ENCODE measurements at regions not wholly inside any gene's neighbourhood (a gene's known extent, or its start where the extent isn't known, plus 50 kb on each side); places are given as distances from the start of the nearest gene placed in this dataset.
"Not testable (repeated sequence)": the region's sequence is repeated elsewhere in the genome, so short reads cannot be mapped to it uniquely, and the experiment has no call there.

GRCh38 chr12:111150360-111150759 is 218.5 kb downstream of the PHETA1 start:
- DNase-seq, result no peak

- no peak for DNase-seq
These were observed 219.6 kb downstream of the PHETA1 start for GRCh38 chr12:111149299-111149698.

GRCh38 chr12:111148005-111148404 is 220.9 kb downstream of the PHETA1 start:
- DNase-seq, result no peak

- no peak for DNase-seq
These were observed 222.9 kb upstream of the MYL2 start for GRCh38 chr12:111143271-111143670.

GRCh38 chr12:111141205-111141604 is 220.8 kb upstream of the MYL2 start:
- no peak for DNase-seq

- DNase-seq, result no peak
These were observed 217.6 kb upstream of the MYL2 start for GRCh38 chr12:111138016-111138415.

- DNase-seq, result no peak
These were observed 215.0 kb upstream of the MYL2 start for GRCh38 chr12:111135293-111135832.

GRCh38 chr12:111130336-111130735 is 210.0 kb upstream of the MYL2 start:
- no peak for DNase-seq

GRCh38 chr12:111129149-111129767 is 208.9 kb upstream of the MYL2 start:
- no peak for DNase-seq

- DNase-seq, result no peak
These were observed 206.0 kb upstream of the MYL2 start for GRCh38 chr12:111126331-111126730.

GRCh38 chr12:111124183-111124582 is 203.8 kb upstream of the MYL2 start:
- DNase-seq, result no peak

GRCh38 chr12:111123390-111123789 is 203.0 kb upstream of the MYL2 start:
- no peak for DNase-seq

- DNase-seq, result no peak
These were observed 202.1 kb upstream of the MYL2 start for GRCh38 chr12:111122458-111122878.

- no peak for DNase-seq
These were observed 201.5 kb upstream of the MYL2 start for GRCh38 chr12:111121840-111122239.

GRCh38 chr12:111120578-111120977 is 200.2 kb upstream of the MYL2 start:
- DNase-seq, result no peak

- no peak for DNase-seq
These were observed 196.6 kb upstream of the MYL2 start for GRCh38 chr12:111117017-111117416.

GRCh38 chr12:111113313-111113712 is 192.9 kb upstream of the MYL2 start:
- not testable (repeated sequence) for DNase-seq

- no peak for DNase-seq
These were observed 192.1 kb upstream of the MYL2 start for GRCh38 chr12:111112311-111113098.

GRCh38 chr12:111111681-111112080 is 191.3 kb upstream of the MYL2 start:
- DNase-seq, result no peak

GRCh38 chr12:111110556-111110955 is 190.2 kb upstream of the MYL2 start:
- no peak for DNase-seq

- no peak for DNase-seq
These were observed 188.3 kb upstream of the MYL2 start for GRCh38 chr12:111108726-111109125.

- DNase-seq, result no peak
These were observed 187.2 kb upstream of the MYL2 start for GRCh38 chr12:111107392-111108178.

- DNase-seq, result no peak
These were observed 184.9 kb upstream of the MYL2 start for GRCh38 chr12:111105294-111105693.

- no peak for DNase-seq
These were observed 183.2 kb upstream of the MYL2 start for GRCh38 chr12:111103583-111103982.

All from activated CD4-positive, alpha-beta T cell treated with anti-CD3 and anti-CD28 coated beads, Interleukin-2, amount 50 U/mL, for 1 hour (primary cell).